ENCODE measurements at regions not wholly inside any gene's neighbourhood (a gene's known extent, or its start where the extent isn't known, plus 50 kb on each side); places are given as distances from the start of the nearest gene placed in this dataset.

- TF ChIP-seq RAD21 (IDR thresholded peaks at IDR 0.05 in 1 of 2, conservative IDR thresholded peaks at IDR 0.05 in 1 of 2; ENCODE audit: low read depth in 2 of 2, low read length in 2 of 2) (no peak), TAF1 (IDR thresholded peaks at IDR 0.05; ENCODE audit: low read depth, low read length) (no peak)
These were observed 207.0 kb upstream of the CTNND2 start (continued) for GRCh38 chr5:12111261-12111660.

Data from H1 (cell line).